Right renal cortex interstitium (tissue), 3 donors: ENCODE measurements at regions not wholly inside any gene's neighbourhood (a gene's known extent, or its start where the extent isn't known, plus 50 kb on each side); places are given as distances from the start of the nearest gene placed in this dataset.

Experiments
- DNase-seq, 3 donors: peaks; one replicate each; pipeline ENCODE4 v3.0.0-alpha.2; 2013; ENCODE audit warnings: low read depth in 3 of 3, low spot score in 2 of 3

DNA sequence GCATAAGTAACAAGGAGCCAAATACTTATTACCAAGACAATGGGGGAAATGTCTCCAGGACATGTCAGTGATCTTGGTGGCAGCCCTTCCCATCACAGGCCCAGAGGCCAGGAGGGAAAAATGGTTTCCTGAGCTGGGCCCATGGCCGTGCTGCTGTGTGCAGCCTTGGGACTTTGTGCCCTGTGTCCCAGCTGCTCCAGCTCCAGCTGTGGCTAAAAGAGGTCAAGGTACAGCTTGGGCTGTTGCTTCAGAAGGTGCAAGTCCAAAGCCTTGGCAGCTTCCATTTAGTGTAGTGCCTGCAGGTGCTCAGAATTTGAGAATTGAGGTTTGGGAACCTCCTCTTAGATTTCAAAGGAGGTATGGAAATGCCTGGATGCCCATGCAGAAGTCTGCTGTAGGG, 212.3 kb upstream of the DCN start:
- no peak for DNase-seq

DNA sequence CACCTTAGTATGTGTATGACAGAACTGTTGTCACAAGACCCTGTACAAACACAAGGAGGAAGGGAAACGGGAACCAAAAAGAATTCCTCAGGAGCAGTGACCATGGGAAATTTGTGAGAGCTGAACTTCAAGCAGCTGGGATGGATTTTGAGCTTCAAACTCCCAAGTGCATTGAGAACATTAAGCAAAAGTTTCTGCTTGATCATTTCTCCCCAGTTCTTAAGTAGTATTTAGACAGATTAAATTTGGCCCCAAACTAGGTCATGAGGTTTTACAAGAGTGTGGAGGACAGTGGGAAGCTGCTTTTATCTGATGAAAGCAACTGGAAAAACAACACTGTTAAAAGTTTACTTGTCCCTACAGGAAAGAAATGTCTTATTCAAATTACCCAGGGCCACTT, 206.0 kb upstream of the DCN start:
- peak in 2 of 3 donors; percentile 55 to 57 for DNase-seq

DNA sequence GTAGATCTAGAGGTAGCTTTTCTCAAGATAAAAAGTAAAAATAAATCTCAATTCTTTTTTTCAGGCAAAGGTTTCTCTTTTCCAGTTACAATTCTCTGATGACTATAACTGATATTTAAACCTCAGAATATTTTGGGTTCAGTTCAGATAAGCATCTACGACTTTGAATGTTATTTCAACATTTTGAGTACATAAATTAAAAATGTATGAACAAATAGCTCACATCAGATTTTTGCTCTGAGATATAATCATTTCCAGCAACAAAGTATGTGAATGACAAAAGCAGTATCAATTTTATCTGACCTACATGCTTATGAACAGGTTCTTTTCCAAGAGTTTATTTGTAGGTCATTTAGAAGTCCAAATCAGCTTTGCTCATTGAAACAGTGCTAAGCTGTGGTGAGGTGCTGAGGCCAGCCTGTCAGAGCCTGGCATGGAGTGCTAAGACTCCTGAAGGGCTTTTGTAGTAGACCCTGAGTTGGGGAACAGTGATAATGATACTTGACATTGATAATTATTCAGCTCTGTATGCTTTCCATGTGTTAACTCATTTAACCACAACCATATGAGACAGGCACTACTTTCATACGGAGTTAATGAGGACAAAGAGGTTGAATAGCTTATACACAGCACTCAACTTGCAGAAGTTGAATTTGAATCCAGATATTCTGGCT, 205.0 kb upstream of the DCN start:
- no peak for DNase-seq

DNA sequence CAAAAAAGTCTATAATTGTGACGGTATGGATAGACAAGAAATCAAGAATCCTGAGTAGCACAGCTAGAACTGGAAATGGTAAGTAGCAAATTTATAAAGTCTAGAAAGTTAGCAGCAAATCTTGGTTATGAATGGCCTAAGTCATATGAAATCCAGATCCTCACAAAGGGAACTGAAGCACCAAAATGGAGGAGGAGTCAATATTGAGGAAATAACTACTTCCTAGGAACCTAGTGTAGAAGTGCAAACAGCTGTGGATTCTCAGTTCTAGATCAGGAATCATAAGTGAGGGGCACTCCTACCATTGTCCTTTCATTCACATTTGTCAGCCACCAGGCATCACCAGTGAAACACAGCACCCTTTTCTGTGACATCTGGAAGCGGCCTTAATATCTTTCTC, 202.2 kb upstream of the DCN start:
- DNase-seq: no peak

DNA sequence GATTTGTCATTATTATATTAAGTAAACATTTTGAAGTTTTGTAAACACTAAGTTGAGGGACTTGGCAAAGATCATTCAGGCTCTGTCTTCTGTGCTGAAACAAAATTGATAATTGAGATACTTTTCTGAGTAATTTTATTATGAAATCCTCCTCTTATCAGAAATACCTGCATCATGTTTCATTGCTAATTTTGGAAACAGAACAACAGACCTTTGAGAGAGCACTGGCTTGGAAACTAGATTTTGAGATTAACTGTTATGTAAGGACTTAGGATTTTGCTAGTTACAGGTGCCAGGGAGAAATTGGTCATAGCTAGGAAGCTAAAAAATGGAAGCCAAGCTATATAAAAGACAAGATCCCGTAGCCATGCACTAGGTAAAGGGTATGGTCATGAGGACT, 201.7 kb upstream of the DCN start:
- DNase-seq: no peak

DNA sequence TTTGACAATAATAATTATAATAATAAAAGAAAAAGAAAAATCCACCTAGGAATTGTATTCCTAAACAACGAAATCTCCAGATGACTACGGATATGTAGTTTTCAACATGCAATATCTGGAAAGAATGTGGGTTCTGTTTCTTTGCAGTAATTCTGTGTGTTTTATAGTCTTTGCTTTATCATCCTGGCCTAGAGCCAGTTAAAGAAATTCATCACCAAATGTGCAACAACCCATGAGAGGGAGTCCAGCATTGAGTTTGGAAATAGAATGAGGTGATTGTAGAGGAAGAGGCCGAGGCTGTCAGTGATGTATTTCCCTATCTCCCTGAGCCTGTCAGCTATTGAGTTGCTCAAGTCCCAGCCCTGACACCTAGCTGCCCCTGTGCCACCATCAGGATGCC, 200.5 kb upstream of the DCN start:
- no peak for DNase-seq

DNA sequence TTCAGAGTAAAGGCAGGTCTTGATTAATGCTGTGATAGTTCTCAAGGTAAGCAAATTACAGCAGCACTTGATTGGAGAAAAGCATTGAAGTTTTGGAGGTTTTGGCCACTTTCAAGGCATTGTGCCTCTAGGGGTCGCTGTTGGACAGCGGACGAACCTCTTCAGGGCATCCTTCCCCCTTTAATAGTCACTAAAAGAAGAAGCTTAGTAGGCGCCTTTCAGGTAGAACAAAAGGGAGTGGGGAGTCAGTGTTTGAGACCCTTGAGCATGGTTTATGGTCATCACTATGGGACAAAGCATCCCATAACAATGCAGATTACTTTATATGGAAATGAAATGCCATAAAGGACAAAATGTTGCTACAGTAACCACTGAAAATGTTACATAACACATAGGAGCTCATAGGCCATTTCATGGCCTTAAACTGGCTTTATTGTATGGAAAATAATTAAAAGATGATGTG, 199.5 kb upstream of the DCN start:
- DNase-seq: peak; percentile 87 to 91 (median 90)

DNA sequence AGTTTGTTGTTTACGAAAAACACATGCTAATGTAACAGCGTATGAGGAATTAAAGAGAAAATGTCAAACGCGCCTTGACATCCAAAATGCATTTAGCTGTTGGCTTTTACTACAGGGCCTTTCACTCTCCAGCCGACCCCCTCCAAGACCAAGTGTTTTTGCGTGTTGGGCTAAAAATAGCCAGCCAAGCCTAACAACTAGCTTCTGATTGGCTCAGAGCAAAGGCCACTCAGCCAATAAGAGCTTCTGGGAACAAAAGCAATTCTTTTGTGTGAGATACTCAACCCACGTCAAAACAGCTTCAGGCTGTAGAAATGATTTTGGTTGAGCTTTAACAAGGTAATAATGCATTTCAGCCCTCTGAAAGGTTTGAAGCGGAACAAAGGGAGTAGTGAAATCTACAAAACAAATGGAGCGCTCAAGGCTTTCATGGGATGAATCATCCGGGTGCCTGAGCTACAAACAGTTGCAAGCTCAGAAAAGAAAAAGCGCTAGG, 198.7 kb upstream of the DCN start:
- peak; percentile 92 to 93 (median 92) for DNase-seq

DNA sequence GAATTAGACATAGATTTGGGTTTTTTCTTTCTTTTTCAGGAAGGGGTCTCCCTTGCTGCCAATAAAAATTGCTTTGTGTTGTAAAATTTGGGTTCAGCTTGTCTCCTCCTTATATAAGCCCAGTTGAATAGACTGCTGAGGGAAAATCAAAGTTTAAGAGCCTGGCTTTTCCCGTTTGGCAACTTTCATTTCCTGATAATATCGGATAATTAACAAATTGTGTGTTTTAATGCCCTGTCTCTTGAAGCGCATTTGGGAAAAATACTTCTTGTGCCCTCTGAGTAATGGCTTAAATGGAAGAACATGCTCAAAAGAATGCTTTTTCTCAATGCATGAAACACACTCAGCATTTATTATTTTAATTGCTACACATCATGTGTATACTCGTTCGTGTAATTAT, 198.0 kb upstream of the DCN start:
- no peak for DNase-seq

DNA sequence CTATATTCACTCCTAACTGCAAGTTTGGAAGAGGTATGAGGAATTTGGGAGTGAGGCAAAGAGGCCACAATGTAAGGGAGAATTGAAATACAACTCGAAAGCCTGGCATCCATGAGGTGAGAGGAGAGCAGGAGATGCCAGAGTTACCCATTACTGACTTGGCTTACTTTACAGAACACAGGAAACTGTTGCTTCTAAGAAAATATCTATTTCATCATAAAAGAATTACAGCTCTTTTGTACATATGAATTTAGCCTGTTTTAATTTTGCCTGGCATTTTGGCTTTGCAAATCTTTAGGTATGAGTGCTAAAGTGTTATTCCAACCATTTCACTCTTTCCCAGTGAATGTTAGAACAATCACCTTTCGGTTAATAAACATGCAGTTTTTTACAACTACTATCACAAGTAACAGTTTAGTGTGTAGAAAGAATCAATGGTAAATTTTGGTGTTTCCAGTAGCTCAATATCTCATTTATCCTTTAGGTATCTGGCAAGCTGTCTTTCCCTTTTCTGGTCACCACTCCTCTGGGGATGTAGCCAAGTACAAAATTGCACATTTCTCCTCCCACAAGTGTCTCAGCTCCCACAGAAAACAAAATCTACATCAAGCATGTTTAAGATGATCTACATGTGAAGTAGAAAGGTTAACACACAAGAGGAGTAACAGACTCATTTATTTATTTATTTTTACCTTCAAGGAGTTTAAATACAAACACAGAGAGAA, 196.6 kb upstream of the DCN start:
- DNase-seq: no peak

DNA sequence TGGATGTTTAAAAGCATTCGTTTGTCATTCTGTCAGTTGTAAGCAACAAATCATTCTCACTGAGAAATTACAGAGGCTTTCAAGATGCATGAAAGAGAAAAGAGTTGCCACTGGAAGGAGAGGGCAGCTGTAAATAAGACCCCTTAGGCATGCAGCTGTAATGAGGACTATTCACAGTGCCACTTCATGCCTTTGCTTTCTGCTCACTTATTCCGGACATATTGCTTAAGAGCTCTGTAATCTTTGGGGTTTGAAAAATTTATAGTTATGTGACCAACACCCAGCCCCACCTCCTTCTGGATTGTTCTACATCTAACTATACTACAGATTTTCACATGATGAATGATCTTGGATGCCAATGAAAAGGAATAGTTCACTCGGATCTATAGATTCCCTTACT, 194.8 kb upstream of the DCN start:
- no peak for DNase-seq

DNA sequence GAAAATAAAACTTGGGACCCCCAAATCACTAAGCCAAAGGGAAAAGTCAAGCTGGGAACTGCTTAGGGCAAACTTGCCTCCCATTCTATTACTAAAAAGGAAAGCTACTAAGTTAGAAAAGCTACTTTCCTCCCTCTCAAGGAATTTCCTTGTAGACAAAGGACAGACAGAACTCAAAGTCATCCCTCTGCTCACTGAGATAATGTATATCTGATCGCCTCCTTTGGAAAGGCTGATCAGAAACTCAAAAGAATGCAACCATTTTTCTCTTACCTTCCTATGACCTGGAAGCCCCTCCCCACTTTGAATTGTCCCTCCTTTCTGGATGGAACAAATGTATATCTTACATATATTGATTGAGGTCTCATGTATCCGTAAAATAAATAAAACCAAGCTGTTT, 190.5 kb upstream of the DCN start:
- no peak for DNase-seq

DNA sequence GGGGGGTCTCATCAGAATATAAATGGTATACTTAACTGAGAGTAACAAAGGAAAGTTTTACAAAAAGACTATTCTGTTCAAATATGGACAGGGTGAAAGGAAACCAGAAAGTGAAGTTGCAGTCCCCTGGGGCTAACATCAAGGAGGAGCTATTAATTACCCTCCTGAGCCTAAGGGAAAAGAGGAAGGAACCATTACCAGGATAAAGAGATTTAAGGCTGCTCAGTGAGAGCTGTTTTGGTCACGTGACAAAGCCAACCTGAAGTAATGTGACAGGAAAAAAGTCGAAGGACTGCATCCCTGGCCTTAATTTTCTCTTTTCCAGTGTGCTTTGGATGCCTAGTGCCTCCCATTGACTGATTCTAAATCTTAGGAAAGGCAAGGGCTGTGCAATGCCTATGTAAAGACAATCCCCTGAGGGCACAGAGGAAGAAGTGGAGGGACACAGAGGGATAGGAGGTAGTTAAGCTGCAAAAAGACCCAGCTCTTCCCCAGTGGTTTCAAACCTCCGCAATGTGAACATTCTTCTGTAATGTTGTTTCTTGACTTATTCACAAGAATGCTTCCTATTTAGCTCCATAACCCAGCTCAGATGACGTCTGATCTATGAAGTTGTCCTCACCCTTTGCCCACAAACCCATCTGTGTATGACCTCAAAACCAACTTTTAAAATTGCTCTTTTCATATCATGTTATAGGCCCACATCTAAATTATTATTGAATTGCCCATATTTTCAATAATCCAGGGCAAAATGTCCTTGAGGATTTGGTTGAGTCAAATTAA, 187.7 kb upstream of the DCN start:
- no peak for DNase-seq

DNA sequence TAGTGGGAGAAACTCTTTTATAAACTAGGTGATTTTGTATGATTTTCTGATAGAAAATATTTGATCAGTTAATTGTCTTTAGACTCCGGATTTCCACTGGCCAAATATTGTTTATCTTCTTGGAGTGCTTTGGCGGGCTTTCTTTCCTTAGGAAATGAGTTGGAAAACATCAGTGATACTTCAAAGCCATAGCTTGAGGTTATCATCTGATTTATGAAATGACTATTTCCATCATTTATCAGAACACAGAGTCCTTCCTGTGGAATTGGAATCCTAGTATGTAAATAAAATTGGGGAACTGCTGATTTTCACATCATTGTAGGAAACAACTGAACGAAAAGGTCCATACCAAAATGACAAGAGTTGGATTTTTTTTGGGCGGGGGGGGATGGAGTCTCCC, 186.0 kb upstream of the DCN start:
- DNase-seq: no peak

DNA sequence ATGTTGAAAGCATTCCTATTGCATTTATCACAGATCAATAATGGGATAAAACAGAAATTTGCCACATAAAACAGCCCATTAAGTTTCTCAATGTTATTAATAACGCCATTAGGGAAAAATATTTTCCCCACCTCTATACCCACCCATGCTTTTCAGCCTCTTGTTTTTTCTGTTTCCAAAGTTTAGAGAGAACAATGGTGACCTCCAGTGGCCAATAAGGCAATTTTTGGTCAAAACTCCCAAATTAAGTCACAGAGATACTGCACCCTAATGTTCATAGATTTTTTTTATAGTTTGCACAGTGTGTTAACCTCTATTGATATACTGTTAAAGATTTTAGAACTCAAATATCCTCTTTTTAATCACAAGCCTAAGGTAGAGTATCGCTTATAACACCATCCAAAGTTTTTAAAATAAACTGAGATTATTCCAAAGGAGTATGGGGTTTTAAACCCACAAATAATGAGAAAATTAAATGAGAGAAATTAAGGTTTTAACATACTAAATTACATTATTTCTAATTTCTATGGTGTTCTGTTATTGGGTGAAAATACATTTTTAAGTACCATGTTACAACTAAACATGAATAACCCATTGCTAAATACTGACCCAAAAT, 184.7 kb upstream of the DCN start:
- DNase-seq: no peak

DNA sequence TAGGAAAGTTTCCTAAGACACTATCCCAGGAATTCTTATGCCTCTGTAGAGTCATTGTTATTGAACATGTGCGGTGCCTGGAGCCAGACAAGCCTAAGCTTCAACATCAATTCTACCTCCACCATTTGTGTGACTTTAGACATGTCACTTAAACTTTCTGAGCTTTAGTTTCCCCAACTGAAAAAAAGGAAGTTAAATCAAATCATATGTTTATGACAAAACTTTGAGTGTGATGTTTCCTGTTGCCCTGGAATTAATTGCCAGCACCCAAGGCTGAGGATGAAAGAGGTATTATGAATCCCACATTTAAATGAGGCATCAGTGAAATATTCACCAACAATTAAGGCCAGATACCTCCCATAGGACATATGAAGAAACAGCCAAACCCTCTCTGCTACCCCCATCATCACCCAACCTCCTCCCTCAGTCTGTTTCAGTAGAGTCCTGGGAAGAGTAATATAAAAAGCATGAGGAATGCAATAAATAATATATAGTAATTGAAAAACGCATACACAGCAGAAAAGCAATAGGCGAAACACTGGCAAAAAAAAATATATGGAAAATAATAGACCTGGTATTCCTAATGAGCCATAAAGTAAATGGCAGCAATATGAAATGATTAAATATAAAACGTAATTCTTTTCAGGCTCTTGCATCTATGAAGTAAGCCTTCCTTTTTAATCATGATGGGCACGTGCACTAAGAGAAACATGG, 182.0 kb upstream of the DCN start:
- no peak for DNase-seq

DNA sequence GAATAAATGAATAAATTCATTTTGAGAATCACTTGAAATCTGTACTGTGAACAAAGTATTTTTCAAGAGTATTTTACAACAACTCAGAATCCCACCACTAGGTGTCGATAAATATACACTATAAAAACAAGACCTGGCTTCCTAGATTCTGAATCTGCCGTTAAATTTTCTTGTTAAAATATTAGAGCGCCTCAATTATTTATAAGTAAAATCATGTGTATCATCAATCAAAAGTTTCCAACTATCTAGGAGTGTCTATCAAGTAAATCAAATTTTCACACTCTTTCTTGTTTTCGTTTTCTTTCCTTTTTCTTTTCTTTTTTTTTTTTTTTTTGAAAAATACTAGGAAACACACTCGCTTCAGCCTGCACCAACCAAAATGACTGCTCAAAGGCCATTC, 179.2 kb upstream of the DCN start:
- no peak for DNase-seq

DNA sequence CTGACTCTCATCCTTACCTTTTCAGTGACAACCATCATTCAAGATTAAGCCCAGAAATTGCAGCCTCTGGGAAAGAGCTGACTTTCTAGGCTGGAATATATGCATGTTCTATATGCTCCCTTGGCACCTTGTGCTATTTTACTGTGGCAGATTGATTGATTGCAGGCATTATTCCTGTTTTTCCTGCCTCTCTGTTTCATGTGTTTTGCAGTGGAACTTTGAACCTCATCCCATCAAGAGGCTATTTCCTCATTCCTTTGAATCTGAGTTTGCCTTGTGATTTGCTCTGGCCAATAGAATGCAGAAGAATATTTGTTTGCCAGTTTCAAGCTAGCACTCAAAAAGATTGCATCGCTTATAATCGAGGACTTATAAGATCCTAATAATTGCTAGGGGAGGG, 174.8 kb upstream of the DCN start:
- DNase-seq: no peak

DNA sequence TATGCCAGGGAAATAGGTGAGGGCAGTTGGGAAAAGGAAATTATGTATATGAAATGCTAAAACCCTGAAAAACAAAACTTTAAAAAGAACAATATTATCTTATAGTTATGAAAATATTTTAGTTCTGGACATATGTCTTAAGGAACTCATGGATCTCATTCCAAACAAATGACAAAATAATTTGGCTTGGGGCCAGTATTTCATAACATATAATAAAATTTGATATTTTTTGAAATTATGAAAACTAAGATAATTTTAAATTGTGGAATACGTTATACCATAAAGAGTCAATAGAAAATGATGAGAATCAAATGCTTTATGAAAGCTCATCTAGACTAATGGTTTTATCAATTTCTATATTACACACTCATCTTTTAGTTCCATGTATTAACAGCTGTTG, 173.8 kb upstream of the DCN start:
- no peak for DNase-seq

DNA sequence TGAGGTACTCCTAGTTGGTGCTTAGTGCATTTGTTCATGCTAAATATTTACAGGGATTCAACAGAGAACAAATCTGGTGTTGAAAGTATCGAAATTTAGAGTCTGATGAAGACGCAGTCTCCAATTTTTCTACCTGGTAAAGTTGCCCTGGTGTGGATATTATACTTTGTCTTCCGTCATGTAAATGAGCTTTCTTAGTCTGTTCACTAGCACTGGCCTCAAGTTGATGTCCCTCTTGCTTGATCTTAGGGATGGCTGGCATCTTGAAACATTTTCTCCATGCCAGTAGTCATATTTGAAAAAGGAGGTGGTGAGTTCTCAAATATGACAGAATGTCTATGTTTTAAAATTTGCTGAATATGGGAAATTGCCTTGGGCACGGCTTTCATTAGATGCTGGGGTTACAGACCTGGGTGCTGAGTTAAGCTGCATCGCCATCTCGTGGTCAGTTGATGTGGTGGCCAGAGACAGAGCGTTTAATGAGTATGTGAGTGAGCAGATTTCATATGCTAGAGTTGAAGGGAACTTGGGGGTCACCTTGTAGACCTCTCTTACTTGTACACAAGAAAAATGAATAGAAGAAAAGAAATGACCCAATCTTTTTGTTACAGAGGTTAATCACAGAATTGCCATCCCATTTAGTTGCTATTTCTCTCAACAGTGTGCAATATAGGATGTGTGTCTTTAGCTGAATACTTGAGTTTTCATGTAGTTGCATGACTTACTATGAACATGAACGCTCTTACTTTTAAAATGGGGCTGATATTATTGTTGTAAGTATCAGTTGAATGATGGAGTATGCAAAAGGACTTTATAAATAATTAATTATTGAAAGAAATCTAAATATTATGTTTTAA, 172.8 kb upstream of the DCN start:
- peak; percentile 45 to 63 (median 49) for DNase-seq
